ENCODE measurements at regions not wholly inside any gene's neighbourhood (a gene's known extent, or its start where the extent isn't known, plus 50 kb on each side); places are given as distances from the start of the nearest gene placed in this dataset.

- no peak for TF ChIP-seq POLR2A (IDR thresholded peaks at IDR 0.05; ENCODE audit: low read depth, low read length)
- TF ChIP-seq, protein P1, sequence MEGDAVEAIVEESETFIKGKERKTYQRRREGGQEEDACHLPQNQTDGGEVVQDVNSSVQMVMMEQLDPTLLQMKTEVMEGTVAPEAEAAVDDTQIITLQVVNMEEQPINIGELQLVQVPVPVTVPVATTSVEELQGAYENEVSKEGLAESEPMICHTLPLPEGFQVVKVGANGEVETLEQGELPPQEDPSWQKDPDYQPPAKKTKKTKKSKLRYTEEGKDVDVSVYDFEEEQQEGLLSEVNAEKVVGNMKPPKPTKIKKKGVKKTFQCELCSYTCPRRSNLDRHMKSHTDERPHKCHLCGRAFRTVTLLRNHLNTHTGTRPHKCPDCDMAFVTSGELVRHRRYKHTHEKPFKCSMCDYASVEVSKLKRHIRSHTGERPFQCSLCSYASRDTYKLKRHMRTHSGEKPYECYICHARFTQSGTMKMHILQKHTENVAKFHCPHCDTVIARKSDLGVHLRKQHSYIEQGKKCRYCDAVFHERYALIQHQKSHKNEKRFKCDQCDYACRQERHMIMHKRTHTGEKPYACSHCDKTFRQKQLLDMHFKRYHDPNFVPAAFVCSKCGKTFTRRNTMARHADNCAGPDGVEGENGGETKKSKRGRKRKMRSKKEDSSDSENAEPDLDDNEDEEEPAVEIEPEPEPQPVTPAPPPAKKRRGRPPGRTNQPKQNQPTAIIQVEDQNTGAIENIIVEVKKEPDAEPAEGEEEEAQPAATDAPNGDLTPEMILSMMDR (IDR thresholded peaks at IDR 0.05; ENCODE audit: extremely low read depth in 1 of 2, insufficient read depth in 1 of 2, low read depth in 1 of 2, low read length in 2 of 2) = no peak
These were observed 766.5 kb downstream of the HDGFL1 start for GRCh38 chr6:23335894-23336293.
